H1 (cell line): ENCODE measurements at regions not wholly inside any gene's neighbourhood (a gene's known extent, or its start where the extent isn't known, plus 50 kb on each side); places are given as distances from the start of the nearest gene placed in this dataset.
A peak's percentile ranks its signal among the peaks of the same experiment; 100 is the strongest.

Experiments used
- CTCF ChIA-PET: fragments of 300-600 bp; sonication (Branson Sonifier 250); formaldehyde crosslinking; loops from one replicate; lab custom pipeline; 2021; ENCODE audit not compliant: partially characterized antibody; lab: Charles Lee
- POLR2A ChIA-PET: fragments of 300-600 bp; sonication (Branson Sonifier 250); formaldehyde crosslinking; loops from one replicate; lab custom pipeline; 2021; ENCODE audit warnings: inconsistent platforms; ENCODE audit not compliant: partially characterized antibody; lab: Charles Lee
- DNase-seq, 2 experiments: peaks; one replicate each; pipeline versions ENCODE4 v3.0.0 to v3.0.0-alpha.2; 2010 to 2022; ENCODE audit warnings: low spot score in 2 of 2, low read depth in 1 of 2, mixed read lengths in 1 of 2
- FAIRE-seq: peaks from 2 replicates; lab custom pipeline; 2011; peaks lifted over from hg19 to GRCh38; lab: Jason Lieb, UNC
- H2AFZ ChIP-seq: 2 replicates; pipeline ENCODE4 v1.8.1; 2012; ENCODE audit warnings: low read length, inconsistent platforms
- H2AK5ac ChIP-seq: 2 replicates; pipeline ENCODE4 v1.6.1; 2013; ENCODE audit warnings: low read depth, low read length
- H2BK120ac ChIP-seq: replicated peaks from 2 replicates; pipeline ENCODE3; 2013; ENCODE audit warnings: low read depth, low read length, inconsistent platforms
- H2BK12ac ChIP-seq: 2 replicates; pipeline ENCODE4 v1.6.1; 2013; ENCODE audit warnings: low read depth, low read length
- H2BK15ac ChIP-seq: 2 replicates; pipeline ENCODE4 v1.6.1; 2013; ENCODE audit warnings: low read length
- H2BK20ac ChIP-seq: 2 replicates; pipeline ENCODE4 v1.6.1; 2013; ENCODE audit warnings: low read length
- H2BK5ac ChIP-seq: 2 replicates; pipeline ENCODE4 v1.6.1; 2013; ENCODE audit warnings: low read depth, low read length
- H3K14ac ChIP-seq: 2 replicates; pipeline ENCODE4 v1.6.1; 2013; ENCODE audit warnings: inconsistent platforms; ENCODE audit not compliant: insufficient read length
- H3K18ac ChIP-seq: 2 replicates; pipeline ENCODE4 v1.6.1; 2013; ENCODE audit warnings: low read length; ENCODE audit errors: extremely low read depth
- H3K23ac ChIP-seq: 2 replicates; pipeline ENCODE4 v1.6.1; 2013; ENCODE audit warnings: inconsistent platforms; ENCODE audit not compliant: insufficient read length
- H3K23me2 ChIP-seq: 2 replicates; pipeline ENCODE4 v1.6.1; 2013; ENCODE audit warnings: low read depth, low read length
- H3K27ac ChIP-seq: 2 replicates; pipeline ENCODE4 v1.6.1; 2011; ENCODE audit warnings: low read depth, low read length, inconsistent platforms
- H3K27me3 ChIP-seq, 4 experiments: replicated peaks in 1 of 4; 1 replicate in 1 of 4; 2 replicates in 3 of 4; pipeline versions ENCODE4 v1.6.1 to v1.8.1; 2011 to 2013; ENCODE audit warnings: low read length in 3 of 4, mild to moderate bottlenecking in 3 of 4, inconsistent platforms in 2 of 4, mixed read lengths in 2 of 4, moderate library complexity in 1 of 4; ENCODE audit not compliant: control insufficient read depth in 3 of 4, insufficient read depth in 3 of 4; ENCODE audit errors: extremely low read depth in 1 of 4
- H3K36me3 ChIP-seq, 4 experiments: 2 replicates each; pipeline versions ENCODE4 v1.6.1 to v1.8.1; 2011 to 2013; ENCODE audit warnings: mild to moderate bottlenecking in 4 of 4, low read length in 3 of 4, moderate library complexity in 2 of 4, control low read depth in 1 of 4, inconsistent platforms in 1 of 4; ENCODE audit not compliant: insufficient read depth in 4 of 4, control insufficient read depth in 2 of 4
- H3K4ac ChIP-seq: replicated peaks from 2 replicates; pipeline ENCODE3; 2013; ENCODE audit warnings: low read length, low read depth, mixed read lengths, inconsistent platforms; ENCODE audit not compliant: insufficient read length
- H3K4me1 ChIP-seq, 4 experiments: replicated peaks in 1 of 4; 1 replicate in 1 of 4; 2 replicates in 3 of 4; pipeline versions ENCODE4 v1.6.1 to v1.8.1; 2011 to 2013; ENCODE audit warnings: low read length in 3 of 4, inconsistent platforms in 2 of 4, mixed read lengths in 1 of 4; ENCODE audit not compliant: insufficient read depth in 4 of 4, control insufficient read depth in 3 of 4
- H3K4me2 ChIP-seq, 2 experiments: 2 replicates each; pipeline versions ENCODE4 v1.6.1 to v1.8.1; 2011 to 2013; ENCODE audit warnings: low read depth in 2 of 2, low read length in 2 of 2, control low read depth in 1 of 2, inconsistent platforms in 1 of 2, mild to moderate bottlenecking in 1 of 2; ENCODE audit not compliant: insufficient read depth in 1 of 2
- H3K4me3 ChIP-seq, 4 experiments: fragments of 200-600, 300-600 bp in 1 of 4; sonication (generic), shearing (Covaris generic), sonication (Bioruptor Twin) in 1 of 4; 2 replicates each; pipeline versions ENCODE4 v1.5.1 to v1.8.1; 2011 to 2016; ENCODE audit warnings: low read length in 4 of 4, low read depth in 3 of 4, control low read depth in 2 of 4, inconsistent platforms in 2 of 4, mild to moderate bottlenecking in 2 of 4, mixed read lengths in 1 of 4, moderate library complexity in 1 of 4; ENCODE audit not compliant: insufficient read depth in 2 of 4; ENCODE audit errors: extremely low read depth in 1 of 4
- H3K56ac ChIP-seq: replicated peaks from 2 replicates; pipeline ENCODE3; 2013; ENCODE audit warnings: low read depth, mild to moderate bottlenecking, mixed read lengths, low read length, inconsistent platforms; ENCODE audit not compliant: insufficient read length
- H3K79me1 ChIP-seq: 2 replicates; pipeline ENCODE4 v1.6.1; 2013; ENCODE audit warnings: low read depth, low read length, control low read depth
- H3K79me2 ChIP-seq, 2 experiments: 2 replicates each; pipeline versions ENCODE4 v1.6.1 to v1.8.1; 2012 to 2013; ENCODE audit warnings: low read length in 2 of 2, mild to moderate bottlenecking in 2 of 2, inconsistent platforms in 1 of 2; ENCODE audit not compliant: insufficient read depth in 2 of 2, control insufficient read depth in 1 of 2
- H3K9ac ChIP-seq, 4 experiments: replicated peaks in 1 of 4; 1 replicate in 1 of 4; 2 replicates in 3 of 4; pipeline versions ENCODE4 v1.6.1 to v1.8.1; 2011 to 2013; ENCODE audit warnings: low read depth in 3 of 4, low read length in 3 of 4, control low read depth in 2 of 4, mild to moderate bottlenecking in 2 of 4, moderate library complexity in 2 of 4, inconsistent platforms in 1 of 4; ENCODE audit errors: extremely low read depth in 1 of 4
- H3K9me3 ChIP-seq, 2 experiments: 2 replicates each; pipeline versions ENCODE4 v1.6.1 to v1.8.1; 2012 to 2013; ENCODE audit warnings: mild to moderate bottlenecking in 2 of 2, moderate library complexity in 2 of 2, control low read depth in 1 of 2, inconsistent platforms in 1 of 2, low read depth in 1 of 2, low read length in 1 of 2, mixed read lengths in 1 of 2; ENCODE audit not compliant: insufficient read depth in 2 of 2
- H4K20me1 ChIP-seq, 2 experiments: replicated peaks in 1 of 2; 2 replicates each; pipeline versions ENCODE3 to v1.8.1; 2011 to 2013; ENCODE audit warnings: inconsistent platforms in 2 of 2, low read length in 2 of 2, mild to moderate bottlenecking in 1 of 2; ENCODE audit not compliant: insufficient read depth in 2 of 2, control insufficient read depth in 1 of 2
- H4K5ac ChIP-seq: 2 replicates; pipeline ENCODE4 v1.6.1; 2013; ENCODE audit warnings: low read length, low read depth, mixed read lengths, inconsistent platforms; ENCODE audit not compliant: insufficient read length
- H4K8ac ChIP-seq: 2 replicates; pipeline ENCODE4 v1.8.0; 2013; ENCODE audit warnings: mild to moderate bottlenecking, moderate library complexity, low read length, inconsistent platforms; ENCODE audit not compliant: insufficient read depth; ENCODE audit errors: extremely low read depth
- H4K91ac ChIP-seq: replicated peaks from 2 replicates; pipeline ENCODE3; 2013; ENCODE audit warnings: low read length, mixed read lengths, inconsistent platforms; ENCODE audit not compliant: insufficient read length
- ATF3 ChIP-seq: IDR thresholded peaks from 2 replicates; pipeline ENCODE4 v1.6.1; 2011; ENCODE audit warnings: low read depth, mild to moderate bottlenecking, low read length; ENCODE audit not compliant: insufficient read depth
- CTCF ChIP-seq, 3 experiments: IDR thresholded peaks; 1 replicate in 2 of 3; 2 replicates in 1 of 3; pipeline versions ENCODE4 v1.5.1 to v1.6.1; 2011; ENCODE audit warnings: low read length in 3 of 3, mild to moderate bottlenecking in 3 of 3, inconsistent platforms in 2 of 3, low read depth in 1 of 3, moderate library complexity in 1 of 3; ENCODE audit not compliant: insufficient read depth in 1 of 3; ENCODE audit errors: control extremely low read depth in 1 of 3
- E2F6 ChIP-seq: IDR thresholded peaks from 2 replicates; pipeline ENCODE4 v1.6.1; 2012; ENCODE audit warnings: inconsistent platforms
- NANOG ChIP-seq: IDR thresholded peaks from 2 replicates; pipeline ENCODE4 v1.6.1; 2011; ENCODE audit warnings: low read length, low read depth, mild to moderate bottlenecking, inconsistent platforms; ENCODE audit not compliant: insufficient read depth, poor library complexity, severe bottlenecking
- RAD21 ChIP-seq, 2 experiments: IDR thresholded peaks in 1 of 2; conservative IDR thresholded peaks in 1 of 2; 2 replicates each; pipeline ENCODE4 v1.6.1; 2011; ENCODE audit warnings: low read depth in 2 of 2, low read length in 2 of 2, improper control_type of control experiment in 1 of 2, inconsistent platforms in 1 of 2, mild to moderate bottlenecking in 1 of 2, moderate library complexity in 1 of 2
- SIRT6 ChIP-seq: IDR thresholded peaks from one replicate; pipeline ENCODE4 v1.7.1; 2012; ENCODE audit warnings: low read length, inconsistent platforms
- TCF12 ChIP-seq: IDR thresholded peaks from 2 replicates; pipeline ENCODE4 v1.6.1; 2011; ENCODE audit warnings: low read depth, mild to moderate bottlenecking, low read length
- WGBS, 2 experiments: shearing (Covaris generic) in 1 of 2; methylation state at CpG; one replicate each; pipeline versions ENCODE4 v1.1.6 to v1.1.7; 2013 to 2015; ENCODE audit warnings: low lambda C conversion rate in 2 of 2, mixed read lengths in 2 of 2, inconsistent platforms in 1 of 2, low coverage in 1 of 2, missing lambda C conversion rate in 1 of 2; ENCODE audit not compliant: insufficient replicate concordance in 2 of 2, insufficient coverage in 1 of 2, insufficient read length in 1 of 2; ENCODE audit errors: extremely low coverage in 1 of 2, missing lambda C conversion rate in 1 of 2; 5-methylcytosine and 5-hydroxymethylcytosine counted together

GRCh38 chr1:34292472-34292871 lies 115.8 kb downstream of the C1orf94 start:
- Histone ChIP-seq H2BK5ac (no peak overlapping the region), H3K14ac (no peak overlapping the region), H3K9me3 (no peaks in the 10 kb centered on the region), H2BK15ac (no peak overlapping the region), H3K4me1 (no peaks in the 10 kb centered on the region), H4K20me1 (peaks cover 0 to 2% of the 10 kb centered on the region in 2 experiments), H3K79me1 (no peaks in the 10 kb centered on the region), H4K8ac (no peak overlapping the region), H4K5ac (no peak overlapping the region), H3K27me3 (no peaks in the 10 kb centered on the region; a peak in 2 of 7 replicates), H3K4me2 (no peak overlapping the region), H2AFZ (no peak overlapping the region), H3K4ac (no peak overlapping the region), H4K91ac (no peak overlapping the region), H2BK12ac (no peak overlapping the region), H3K79me2 (no peaks in the 10 kb centered on the region)
- no peak for DNase-seq
- WGBS, 2 experiments, result 94% methylated on average over 2 of the region's 2 CpGs; no CpG with 5 or more reads in 1 of the 2 experiments
- CTCF ChIA-PET, result interaction anchor here (1.0 to 1.3 kb wide), 3 partner anchors 11 to 430 kb away, joined by 3 read pairs; no protein-coding TSS in a partner anchor
- FAIRE-seq, result peak; percentile 58
- TF ChIP-seq TCF12 (no peak), CTCF (IDR thresholded peaks at IDR 0.05; ENCODE audit: control extremely low read depth in 1 of 3, insufficient read depth in 1 of 3, low read depth in 1 of 3, low read length in 3 of 3) (peak in 2 of 3 experiments; percentile 38 to 57; a peak in 3 of 4 replicates), ATF3 (no peak), E2F6 (no peak), SIRT6 (no peak), RAD21 (IDR thresholded peaks at IDR 0.05 in 1 of 2, conservative IDR thresholded peaks at IDR 0.05 in 1 of 2; ENCODE audit: low read depth in 2 of 2, low read length in 2 of 2) (peak; percentile 52 to 66), NANOG (no peak)
- TF ChIP-seq, all 59 proteins: peak for 2
- H3K23me2 ChIP-seq, result no peaks in the 10 kb centered on the region; the same call in 1 of the 2 replicates
- POLR2A ChIA-PET, result no interaction called here
- no peak overlapping the region for H2AK5ac ChIP-seq
- no peak overlapping the region for H3K23ac ChIP-seq
- no peak overlapping the region for H3K27ac ChIP-seq
- no peak overlapping the region for H2BK120ac ChIP-seq
- no peak overlapping the region for H2BK20ac ChIP-seq
- H3K9ac ChIP-seq, result no peak overlapping the region
- no peak overlapping the region for H3K4me3 ChIP-seq
- no peaks in the 10 kb centered on the region for H3K36me3 ChIP-seq
- no peak overlapping the region for H3K56ac ChIP-seq
- no peak overlapping the region for H3K18ac ChIP-seq
